ENCODE measurements at regions not wholly inside any gene's neighbourhood (a gene's known extent, or its start where the extent isn't known, plus 50 kb on each side); places are given as distances from the start of the nearest gene placed in this dataset.
"Not testable (repeated sequence)": the region's sequence is repeated elsewhere in the genome, so short reads cannot be mapped to it uniquely, and the experiment has no call there.

DNA sequence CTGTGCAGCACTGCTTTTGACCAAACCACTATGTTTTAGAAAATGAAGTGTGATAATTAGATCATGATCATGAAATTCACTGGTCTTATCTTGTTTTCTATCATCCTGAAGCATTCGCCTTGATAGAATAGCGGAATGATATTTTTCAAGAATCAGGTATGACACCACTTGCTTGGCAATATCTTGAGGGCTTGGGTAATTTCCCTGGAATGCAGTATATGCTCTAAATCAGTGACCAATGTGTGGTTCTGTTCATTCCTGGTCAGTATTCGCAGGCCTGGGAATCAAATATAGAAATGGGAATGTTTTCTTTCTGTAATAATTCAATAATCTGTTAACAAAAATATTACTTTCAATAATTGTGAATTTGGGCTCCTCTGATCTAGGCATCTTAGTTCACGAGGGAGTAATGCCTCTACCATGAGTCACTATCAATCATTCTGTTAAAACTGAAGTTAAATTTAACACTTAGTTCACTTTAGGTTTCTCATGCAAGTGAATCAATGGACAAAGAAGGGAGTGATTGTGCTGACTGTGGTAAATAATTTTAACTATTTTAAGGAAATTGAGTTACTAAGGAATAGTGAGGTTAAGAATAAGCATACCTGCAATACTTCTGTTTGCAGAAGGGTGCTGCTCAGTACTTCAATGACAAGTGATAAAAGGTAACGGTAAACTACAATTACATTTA, 137.9 kb downstream of the PCDH20 start:
- no peak for TF ChIP-seq CTCF (conservative IDR thresholded peaks at IDR 0.05; ENCODE audit: low read depth, low read length)
- no peak for DNase-seq (ENCODE audit: low read depth)
- H3K4me3 ChIP-seq (ENCODE audit: low read depth, low read length): no peak overlapping the region

- DNase-seq (ENCODE audit: low read depth): peak; percentile 71
- no peak for TF ChIP-seq CTCF (conservative IDR thresholded peaks at IDR 0.05; ENCODE audit: low read depth, low read length)
Measured at GRCh38 chr13:61277088-61277487, 138.6 kb downstream of the PCDH20 start.

DNA sequence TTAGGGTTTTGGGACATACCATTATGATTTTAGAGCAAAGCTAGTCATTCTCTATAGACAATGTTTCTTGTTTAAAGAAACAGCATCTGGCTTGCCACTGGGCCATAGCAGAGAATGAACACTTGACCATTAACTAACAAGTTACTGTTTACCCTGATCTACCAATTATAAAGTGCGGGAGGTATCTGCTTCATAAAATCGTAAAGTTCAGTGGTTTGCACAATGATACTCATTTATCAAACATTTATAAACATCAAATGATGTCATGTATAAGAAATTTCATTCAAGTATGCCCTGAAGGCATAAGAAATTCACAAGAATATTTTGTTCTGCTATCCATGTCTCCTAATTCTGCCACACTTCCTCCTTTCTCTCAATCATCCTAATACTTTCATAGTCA, 139.2 kb downstream of the PCDH20 start:
- H3K4me3 ChIP-seq (ENCODE audit: low read depth, low read length): no peak overlapping the region
- no peak for TF ChIP-seq CTCF (conservative IDR thresholded peaks at IDR 0.05; ENCODE audit: low read depth, low read length)
- DNase-seq (ENCODE audit: low read depth): peak; percentile 90

More at GRCh38 chr13:61277088-61277487, 138.6 kb downstream of the PCDH20 start:
- no peak overlapping the region for H3K4me3 ChIP-seq (ENCODE audit: low read depth, low read length)

DNA sequence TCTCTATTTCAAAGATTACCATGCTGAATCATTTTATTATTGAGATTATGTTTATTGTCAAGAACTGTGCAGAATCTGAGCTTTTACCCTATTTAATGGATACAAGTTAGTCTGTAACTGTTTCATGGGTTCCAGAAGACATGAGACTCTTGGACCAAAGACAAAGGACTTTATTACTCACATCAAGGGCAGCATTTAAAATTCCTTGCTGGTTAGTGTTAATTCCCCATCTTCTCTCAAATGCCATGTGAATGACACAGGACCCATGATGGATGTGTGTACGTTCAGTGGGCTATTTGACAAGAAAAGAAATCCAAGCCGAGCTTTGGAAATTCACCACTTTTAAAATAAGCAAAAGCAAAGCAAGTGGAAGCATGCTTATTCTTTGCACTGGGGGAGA, 139.9 kb downstream of the PCDH20 start:
- no peak overlapping the region for H3K4me3 ChIP-seq (ENCODE audit: low read depth, low read length)
- peak; percentile 69 for DNase-seq (ENCODE audit: low read depth)
- TF ChIP-seq CTCF (conservative IDR thresholded peaks at IDR 0.05; ENCODE audit: low read depth, low read length): no peak

DNA sequence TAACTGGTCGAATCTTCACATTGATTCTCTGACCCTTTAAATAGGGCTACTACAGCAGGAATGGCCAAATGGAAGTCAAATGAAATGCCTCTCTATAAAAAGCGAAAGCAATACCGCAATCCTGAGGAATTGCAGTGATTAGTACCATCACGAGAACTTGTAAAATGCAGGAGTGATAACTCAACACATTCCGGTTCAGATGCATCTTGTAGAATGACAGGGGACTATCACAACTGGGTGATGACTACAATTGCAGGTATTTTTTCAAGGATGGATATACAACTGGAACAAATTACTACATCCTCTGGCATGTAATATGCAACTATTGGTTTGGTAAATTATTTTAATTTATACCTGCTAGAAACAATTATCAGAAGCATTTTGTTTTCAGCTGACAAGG, 140.4 kb downstream of the PCDH20 start:
- no peak for DNase-seq (ENCODE audit: low read depth)
- TF ChIP-seq CTCF (conservative IDR thresholded peaks at IDR 0.05; ENCODE audit: low read depth, low read length): no peak

GRCh38 chr13:61266896-61267295, 148.8 kb downstream of the PCDH20 start:
- DNase-seq (ENCODE audit: low read depth); H3K4me3 ChIP-seq (ENCODE audit: low read depth, low read length): not testable (repeated sequence)

More for the DNA sequence above, 140.4 kb downstream of the PCDH20 start:
- no peak overlapping the region for H3K4me3 ChIP-seq (ENCODE audit: low read depth, low read length)

GRCh38 chr13:61261746-61262472, 153.7 kb downstream of the PCDH20 start:
- no peak for TF ChIP-seq CTCF (conservative IDR thresholded peaks at IDR 0.05; ENCODE audit: low read depth, low read length)
- no peak overlapping the region for H3K4me3 ChIP-seq (ENCODE audit: low read depth, low read length)
- no peak for DNase-seq (ENCODE audit: low read depth)
